AG08395 (cell line): ENCODE measurements at regions not wholly inside any gene's neighbourhood (a gene's known extent, or its start where the extent isn't known, plus 50 kb on each side); places are given as distances from the start of the nearest gene placed in this dataset.

Experiments
- DNase-seq: peaks from one replicate; pipeline ENCODE4 v3.0.0; 2012; ENCODE audit warnings: mixed read lengths, low spot score

DNA sequence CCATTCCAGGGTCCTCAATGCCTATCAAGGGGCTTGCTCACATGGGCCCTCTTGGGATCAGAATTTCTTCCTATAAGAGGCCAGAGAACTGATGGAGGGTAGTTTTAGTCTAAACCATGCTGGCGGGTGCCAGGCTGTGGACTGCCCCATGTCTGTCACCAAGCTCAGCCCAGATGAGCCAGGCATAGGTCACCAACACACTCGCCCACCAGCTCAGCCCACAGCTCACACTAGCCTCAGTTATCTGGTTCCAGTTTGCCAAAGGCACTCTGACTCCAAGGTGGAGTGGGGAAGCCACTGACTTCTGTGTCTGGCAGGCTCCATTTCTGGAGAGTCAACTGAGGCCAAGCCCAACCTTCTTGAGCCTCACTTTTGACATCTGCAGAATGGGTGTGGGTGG lies 50.7 kb upstream of the INSYN1 start:
- no peak for DNase-seq

DNA sequence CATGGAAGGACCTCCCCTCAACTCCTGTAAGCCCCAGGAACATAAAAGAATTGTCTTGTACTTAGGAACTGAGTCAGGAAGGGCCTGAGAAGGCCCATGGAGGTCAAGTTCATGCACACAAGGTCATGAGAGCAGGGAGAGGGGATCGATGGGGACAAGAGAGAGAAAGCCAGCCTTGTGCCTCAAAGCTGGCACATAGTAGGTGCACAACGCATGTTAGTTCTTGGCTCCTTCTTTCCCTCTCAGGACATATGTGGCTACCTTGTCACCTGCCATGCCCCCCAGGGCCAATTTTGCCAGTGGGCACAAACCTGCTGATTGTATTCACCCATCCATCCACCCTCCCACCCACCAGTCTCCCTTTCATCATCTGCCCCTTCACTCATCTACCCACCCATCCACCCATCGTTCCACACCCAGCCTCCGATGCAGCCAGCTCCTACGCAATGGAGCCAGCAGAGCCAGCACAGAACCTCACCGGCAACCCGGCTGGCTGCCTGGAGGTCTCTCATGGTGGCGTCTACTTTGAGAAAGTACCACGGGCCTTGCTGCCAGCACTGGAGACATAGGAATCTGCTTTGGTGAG lies 52.4 kb upstream of the INSYN1 start:
- no peak for DNase-seq

DNA sequence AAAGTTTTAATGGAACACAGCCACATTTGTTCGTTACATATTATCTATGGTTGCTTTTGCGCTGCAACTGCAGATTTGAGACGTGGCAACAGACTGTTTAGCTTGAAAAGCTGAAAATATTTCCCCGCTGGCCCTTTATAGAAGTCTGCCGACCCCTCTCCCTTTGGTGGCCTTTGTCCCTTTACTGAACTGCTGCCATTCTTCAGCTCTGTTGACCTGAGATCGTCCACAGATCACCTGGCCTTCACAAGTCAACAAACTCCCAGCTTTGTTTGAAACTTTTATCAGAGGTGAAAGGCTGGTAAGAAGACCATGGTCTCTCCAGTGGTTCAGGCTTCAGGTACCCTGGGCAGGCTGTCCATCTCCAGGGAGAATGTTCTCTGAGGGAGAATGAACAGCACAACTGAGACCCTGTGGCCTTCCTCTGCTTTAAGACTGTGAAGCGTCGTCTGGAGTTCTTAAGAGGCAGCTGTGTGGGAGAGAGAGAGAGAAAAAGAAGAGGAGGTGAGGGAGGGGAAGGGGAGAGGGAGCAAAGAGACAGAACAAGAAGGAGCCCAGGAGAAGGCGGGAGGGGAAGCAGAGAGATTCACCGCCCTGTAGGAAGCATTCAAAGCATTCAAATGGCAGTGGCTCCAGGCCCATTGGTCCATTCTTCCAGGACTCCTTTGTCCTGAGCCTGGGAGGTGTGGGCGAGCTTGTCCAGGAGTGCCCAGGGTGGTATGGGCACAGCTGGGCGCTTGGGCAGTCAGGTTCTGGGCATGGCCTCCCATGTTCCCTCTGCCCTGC lies 53.7 kb upstream of the INSYN1 start:
- DNase-seq: no peak

DNA sequence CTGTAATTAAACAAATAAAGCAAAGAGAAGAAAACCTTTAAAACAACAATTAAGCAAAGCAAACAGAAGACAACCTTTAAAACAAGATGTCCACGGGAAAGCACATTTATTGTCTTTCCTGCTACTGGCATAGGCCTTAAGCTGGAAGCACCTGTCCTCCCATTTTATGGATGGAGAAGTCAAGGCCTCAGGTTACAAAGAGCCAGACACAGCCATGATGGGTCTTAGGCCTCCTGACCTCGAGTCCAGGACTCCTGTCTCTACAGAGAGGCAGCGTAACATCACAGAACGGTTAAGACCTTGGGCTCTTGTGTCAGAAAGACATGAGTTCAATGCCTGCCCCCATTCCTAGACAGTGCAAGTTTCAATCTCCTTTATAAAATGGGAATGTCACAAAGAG lies 54.7 kb upstream of the INSYN1 start:
- DNase-seq: no peak

DNA sequence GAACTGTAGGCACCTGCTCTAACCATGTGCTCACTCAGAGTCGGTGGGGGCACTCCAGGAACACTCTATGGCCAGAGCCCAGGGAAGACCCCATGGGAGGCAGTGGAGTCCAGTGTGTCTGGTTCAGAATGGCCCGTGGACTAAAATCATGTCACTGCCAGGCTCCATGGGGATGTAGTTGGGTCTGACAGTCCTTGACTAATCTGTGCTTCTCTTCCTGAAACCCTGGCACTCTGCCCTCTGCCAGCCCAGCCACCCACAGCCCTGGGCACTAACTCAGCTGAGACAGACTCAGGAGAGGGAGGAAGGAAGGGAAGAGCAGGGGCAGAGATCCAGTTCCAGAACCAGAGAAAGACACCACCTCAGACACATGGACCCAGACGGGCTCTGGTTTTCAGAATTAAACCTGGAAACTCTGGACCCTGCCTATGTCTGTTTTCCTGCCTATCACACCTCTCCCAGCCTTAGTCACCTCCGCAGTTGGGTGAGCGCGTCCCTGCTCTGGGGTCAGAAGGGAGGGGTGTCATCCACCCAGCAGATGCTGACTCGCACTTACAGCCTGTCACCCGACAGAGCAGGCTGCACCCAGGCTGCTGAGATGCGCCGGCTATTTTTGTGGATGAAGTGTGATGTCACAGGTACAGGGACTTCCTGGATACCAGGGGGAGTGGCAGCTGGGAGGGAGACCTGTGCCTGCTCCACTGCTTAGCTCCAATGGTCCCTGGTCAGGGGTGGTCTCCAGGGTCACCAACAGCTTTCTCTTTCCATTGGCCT lies 56.8 kb upstream of the INSYN1 start:
- DNase-seq: peak; percentile 32

DNA sequence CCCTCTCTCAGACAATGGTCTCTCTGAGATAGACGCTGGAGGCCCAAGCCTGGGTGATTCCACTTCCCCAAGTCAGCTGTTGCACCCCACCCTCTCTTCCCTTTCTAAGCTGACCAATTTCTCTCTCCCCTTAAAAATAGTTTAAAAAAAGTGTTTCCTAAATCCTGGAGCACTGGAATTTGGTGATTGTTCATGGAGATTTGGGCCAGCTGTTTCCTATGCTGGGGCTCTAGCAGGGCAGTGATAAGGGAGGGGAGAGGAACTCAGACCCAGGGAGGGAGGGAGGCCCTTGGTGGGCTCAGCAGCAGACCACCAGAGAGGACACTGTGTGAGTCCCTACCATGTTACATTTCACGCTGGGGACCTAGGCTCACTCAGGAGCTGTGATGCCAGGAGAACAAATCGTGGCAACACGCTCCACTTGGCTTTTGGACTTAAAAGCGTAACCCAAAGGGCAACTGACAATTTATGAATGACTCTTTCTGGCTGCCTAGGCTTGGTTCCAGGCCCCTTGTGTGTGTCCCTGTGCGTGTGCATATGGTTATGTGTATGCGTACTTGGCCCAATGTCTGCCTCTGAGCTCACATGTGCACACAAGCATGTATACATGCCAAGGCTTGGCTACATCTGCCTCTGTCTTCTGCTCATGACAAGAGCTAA lies 59.8 kb upstream of the INSYN1 start:
- DNase-seq: no peak

DNA sequence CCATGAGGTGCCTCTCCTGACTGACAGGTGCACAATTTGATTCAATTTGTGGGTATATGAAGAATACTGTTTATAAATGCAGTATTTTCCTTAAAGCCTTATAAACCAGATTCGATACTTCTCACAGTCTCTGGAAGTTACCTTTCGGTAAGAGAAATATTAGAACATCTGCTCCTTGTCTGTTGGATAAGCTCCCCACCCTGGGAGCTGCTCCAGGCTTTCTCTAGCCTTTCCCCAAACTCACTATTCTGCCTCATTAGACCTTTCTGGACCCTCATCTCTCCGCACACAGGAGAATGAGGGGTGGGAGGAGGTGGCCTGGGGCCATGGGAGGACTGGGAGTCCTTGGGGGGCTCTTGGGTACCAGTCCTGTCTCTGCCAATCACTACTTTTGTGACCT lies 59.8 kb upstream of the TBC1D21 start:
- DNase-seq: no peak

DNA sequence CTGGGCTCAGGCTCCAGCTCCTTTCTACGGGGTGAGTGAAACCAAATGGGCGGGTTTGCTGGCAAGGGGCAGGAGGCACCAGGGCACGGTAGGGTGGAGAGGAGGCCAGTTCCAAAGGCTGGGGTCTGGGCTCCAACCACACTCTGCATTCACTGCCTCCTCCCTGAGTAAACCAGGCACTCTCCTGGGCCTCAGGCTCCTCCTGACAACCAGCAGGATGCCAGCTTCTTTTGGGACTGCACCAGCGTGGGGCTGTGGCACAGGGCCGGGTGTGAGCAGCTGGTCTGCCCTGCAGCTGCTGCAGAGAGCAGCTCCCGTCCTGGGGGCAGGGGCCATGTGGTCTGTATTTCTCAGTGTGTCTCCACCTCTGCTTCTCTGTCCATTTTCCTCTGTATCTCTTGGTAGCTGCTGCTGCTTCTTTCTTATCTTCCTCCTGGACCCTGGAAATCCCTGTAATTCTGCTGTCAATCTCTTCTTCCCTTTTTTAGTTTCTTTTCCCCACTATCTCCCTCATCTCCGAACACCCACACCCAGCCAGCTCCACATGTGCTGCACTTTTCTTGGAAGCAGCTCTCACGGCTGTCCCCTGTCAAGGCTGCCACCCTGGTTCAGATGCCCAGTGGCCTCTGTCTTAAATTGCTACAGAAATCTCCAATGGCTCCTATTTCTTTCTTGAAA lies 54.9 kb upstream of the TBC1D21 start:
- no peak for DNase-seq

DNA sequence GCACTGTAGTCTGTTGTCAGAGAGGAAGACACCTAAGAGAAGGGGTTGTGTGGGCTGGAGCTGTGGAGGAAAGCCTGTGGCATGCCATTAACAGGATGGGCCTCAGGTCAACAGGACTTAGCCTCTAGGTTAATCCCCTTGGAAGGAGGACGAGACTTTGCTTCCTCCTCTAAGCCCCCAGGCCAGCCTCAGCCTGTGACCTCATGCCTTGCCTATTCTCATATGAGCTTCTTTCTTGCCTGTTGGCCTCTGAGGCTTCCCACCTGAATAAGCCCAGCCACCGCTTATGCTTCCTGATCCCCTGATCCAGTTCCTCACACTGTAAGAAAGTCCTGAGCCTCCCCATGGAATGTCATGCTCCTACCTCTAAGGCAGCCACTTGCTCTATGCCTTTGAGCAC lies 52.2 kb upstream of the TBC1D21 start:
- no peak for DNase-seq

DNA sequence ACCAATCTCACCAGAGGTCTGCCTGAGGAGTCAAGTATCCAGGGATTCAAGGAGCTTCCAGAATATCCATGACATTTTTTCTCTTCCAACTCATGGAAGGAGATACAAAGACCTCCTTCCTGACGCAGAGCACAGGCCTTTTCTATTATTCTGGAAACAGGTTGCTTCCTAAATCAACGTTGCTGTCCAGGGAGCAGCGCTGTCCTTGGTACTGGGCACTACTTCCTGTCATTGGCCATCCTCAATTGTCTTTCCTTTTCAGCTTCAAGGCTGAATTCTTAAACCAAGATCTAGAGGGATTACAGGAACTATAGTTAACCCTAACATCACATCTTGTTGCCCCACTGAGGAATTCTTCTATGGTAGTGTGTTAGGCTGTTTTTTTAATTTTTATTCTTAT lies 50.4 kb upstream of the TBC1D21 start:
- peak; percentile 53 for DNase-seq
